ENCODE measurements at regions not wholly inside any gene's neighbourhood (a gene's known extent, or its start where the extent isn't known, plus 50 kb on each side); places are given as distances from the start of the nearest gene placed in this dataset.

- no peak for ATAC-seq
- no peak for TF ChIP-seq CTCF (IDR thresholded peaks at IDR 0.05)
- no peak overlapping the region for H3K4me3 ChIP-seq
- no peaks in the 10 kb centered on the region for H3K36me3 ChIP-seq (ENCODE audit: low read depth)
- intact Hi-C loops (cut with DNase I, micrococcal nuclease): no loop called here
- no peaks in the 10 kb centered on the region for H3K4me1 ChIP-seq (ENCODE audit: low read depth)
- H3K9me3 ChIP-seq: no peaks in the 10 kb centered on the region
- no peak for DNase-seq
Measured at GRCh38 chr5:77909237-77909636, 133.1 kb upstream of the TBCA start.

- no peak overlapping the region for H3K4me3 ChIP-seq
- no peaks in the 10 kb centered on the region for H3K4me1 ChIP-seq (ENCODE audit: low read depth)
- H3K36me3 ChIP-seq (ENCODE audit: low read depth): no peaks in the 10 kb centered on the region
- no peak for TF ChIP-seq CTCF (IDR thresholded peaks at IDR 0.05)
- intact Hi-C loops (cut with DNase I, micrococcal nuclease): no loop called here
- ATAC-seq (no peak), DNase-seq (no peak)
- H3K9me3 ChIP-seq: no peaks in the 10 kb centered on the region
Measured at GRCh38 chr5:77908787-77909186, 132.6 kb upstream of the TBCA start.

DNA sequence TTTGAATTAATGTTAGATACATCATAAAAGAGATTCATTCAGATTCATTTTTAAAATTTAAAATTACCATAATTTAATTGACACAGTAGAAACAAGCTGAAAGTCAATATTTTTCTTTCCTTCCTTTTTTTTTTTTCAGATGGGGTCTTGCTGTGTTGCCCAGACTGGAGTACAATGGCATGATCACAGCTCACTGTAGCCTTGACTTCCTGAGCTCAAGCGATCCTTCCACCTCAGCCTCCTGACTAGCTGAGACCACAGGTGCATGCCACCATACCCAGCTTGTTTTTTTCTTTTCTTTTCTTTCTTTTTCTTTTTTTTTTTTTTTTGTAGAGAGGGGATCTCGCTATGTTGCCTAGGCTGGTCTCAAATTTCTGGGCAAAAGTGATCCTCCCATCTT is 131.6 kb upstream of the TBCA start:
- DNase-seq (no peak), ATAC-seq (no peak)
- intact Hi-C loops (cut with DNase I, micrococcal nuclease): no loop called here
- H3K4me3 ChIP-seq: no peak overlapping the region
- no peak for TF ChIP-seq CTCF (IDR thresholded peaks at IDR 0.05)
- no peaks in the 10 kb centered on the region for H3K4me1 ChIP-seq (ENCODE audit: low read depth)
- no peaks in the 10 kb centered on the region for H3K36me3 ChIP-seq (ENCODE audit: low read depth)
- no peaks in the 10 kb centered on the region for H3K9me3 ChIP-seq

- no peak for DNase-seq
- Histone ChIP-seq H3K4me3 (no peak overlapping the region), H3K36me3 (ENCODE audit: low read depth) (no peaks in the 10 kb centered on the region), H3K4me1 (ENCODE audit: low read depth) (no peaks in the 10 kb centered on the region), H3K9me3 (no peaks in the 10 kb centered on the region)
- TF ChIP-seq CTCF (IDR thresholded peaks at IDR 0.05): no peak
- intact Hi-C loops (cut with DNase I, micrococcal nuclease): no loop called here
- ATAC-seq: no peak
Measured at GRCh38 chr5:77906806-77907205, 130.7 kb upstream of the TBCA start.

GRCh38 chr5:77904362-77904761 is 128.2 kb upstream of the TBCA start:
- ATAC-seq (no peak), DNase-seq (no peak)
- TF ChIP-seq CTCF (IDR thresholded peaks at IDR 0.05): no peak
- Histone ChIP-seq H3K4me1 (ENCODE audit: low read depth) (no peaks in the 10 kb centered on the region), H3K4me3 (no peak overlapping the region), H3K9me3 (no peaks in the 10 kb centered on the region), H3K36me3 (ENCODE audit: low read depth) (no peaks in the 10 kb centered on the region)
- intact Hi-C loops (cut with DNase I, micrococcal nuclease): no loop called here

GRCh38 chr5:77900691-77901090 is 124.6 kb upstream of the TBCA start:
- no peaks in the 10 kb centered on the region for H3K9me3 ChIP-seq
- no peak for TF ChIP-seq CTCF (IDR thresholded peaks at IDR 0.05)
- DNase-seq (no peak), ATAC-seq (no peak)
- H3K36me3 ChIP-seq (ENCODE audit: low read depth): no peaks in the 10 kb centered on the region
- intact Hi-C loops (cut with DNase I, micrococcal nuclease): no loop called here
- no peaks in the 10 kb centered on the region for H3K4me1 ChIP-seq (ENCODE audit: low read depth)
- no peak overlapping the region for H3K4me3 ChIP-seq
